IPS-15b (cell line): ENCODE measurements at regions not wholly inside any gene's neighbourhood (a gene's known extent, or its start where the extent isn't known, plus 50 kb on each side); places are given as distances from the start of the nearest gene placed in this dataset.

Source experiments
- H3K27me3 ChIP-seq: one replicate; pipeline ENCODE4 v1.6.1; 2013; ENCODE audit warnings: low read length; ENCODE audit not compliant: control insufficient read depth, insufficient read depth
- H3K36me3 ChIP-seq: one replicate; pipeline ENCODE4 v1.6.1; 2013; ENCODE audit warnings: low read length; ENCODE audit not compliant: control insufficient read depth, insufficient read depth
- H3K4me1 ChIP-seq: one replicate; pipeline ENCODE4 v1.6.1; 2013; ENCODE audit warnings: mild to moderate bottlenecking, low read length; ENCODE audit not compliant: control insufficient read depth, insufficient read depth
- H3K4me3 ChIP-seq: one replicate; pipeline ENCODE4 v1.5.1; 2013; ENCODE audit warnings: low read depth, low read length
- H3K9ac ChIP-seq: one replicate; pipeline ENCODE4 v1.6.1; 2013; ENCODE audit warnings: low read depth, mild to moderate bottlenecking, low read length
- H3K9me3 ChIP-seq: one replicate; pipeline ENCODE4 v1.6.1; 2013; ENCODE audit warnings: mild to moderate bottlenecking, low read length; ENCODE audit not compliant: control insufficient read depth, insufficient read depth

DNA sequence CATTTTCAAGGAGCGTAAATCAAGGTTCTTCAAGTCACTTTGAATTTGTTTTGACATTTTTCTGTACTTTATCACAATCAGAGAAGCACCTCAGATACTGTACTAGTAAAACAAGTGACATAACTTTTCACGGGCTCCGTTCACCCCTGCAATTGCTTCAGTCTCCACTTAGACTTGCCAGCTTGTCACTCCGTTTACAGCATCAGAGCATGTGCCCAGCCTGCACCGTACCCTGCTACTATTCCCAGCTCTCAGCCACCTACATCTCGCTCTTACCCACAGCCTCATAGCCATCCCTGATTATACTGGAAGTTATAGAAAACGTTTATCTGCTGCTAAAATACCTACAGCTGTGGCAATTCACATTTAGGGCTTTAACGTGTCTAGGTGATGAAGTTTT lies 135.3 kb upstream of the TENM3 start:
- no peak overlapping the region for H3K4me3 ChIP-seq
- peaks cover 1% of the 10 kb centered on the region for H3K4me1 ChIP-seq
- H3K27me3 ChIP-seq: no peaks in the 10 kb centered on the region
- no peak overlapping the region for H3K9ac ChIP-seq
- H3K9me3 ChIP-seq: no peaks in the 10 kb centered on the region
- H3K36me3 ChIP-seq: no peaks in the 10 kb centered on the region

DNA sequence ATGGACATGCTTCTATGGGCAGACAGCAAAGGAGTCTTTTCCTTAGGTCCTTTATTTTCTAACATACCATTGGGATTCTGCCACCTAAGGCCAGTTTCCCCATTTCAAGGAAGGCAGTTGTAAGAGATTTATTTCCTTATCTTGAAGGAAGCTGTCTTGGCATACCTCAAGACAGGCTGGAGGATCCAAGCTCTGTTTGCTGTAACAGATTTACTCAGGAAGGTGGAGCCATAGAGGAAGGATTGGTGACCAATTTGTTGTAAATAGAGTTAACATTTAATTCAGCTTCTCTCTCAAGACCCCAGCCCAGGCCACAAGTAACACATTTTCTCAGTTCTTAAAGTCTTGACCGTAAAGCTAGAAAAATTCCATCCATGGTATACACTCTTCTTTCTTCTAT lies 131.6 kb upstream of the TENM3 start:
- no peaks in the 10 kb centered on the region for H3K36me3 ChIP-seq
- no peak overlapping the region for H3K9ac ChIP-seq
- H3K27me3 ChIP-seq: no peaks in the 10 kb centered on the region
- H3K9me3 ChIP-seq: no peaks in the 10 kb centered on the region
- H3K4me3 ChIP-seq: no peak overlapping the region
- H3K4me1 ChIP-seq: peaks cover 4% of the 10 kb centered on the region

DNA sequence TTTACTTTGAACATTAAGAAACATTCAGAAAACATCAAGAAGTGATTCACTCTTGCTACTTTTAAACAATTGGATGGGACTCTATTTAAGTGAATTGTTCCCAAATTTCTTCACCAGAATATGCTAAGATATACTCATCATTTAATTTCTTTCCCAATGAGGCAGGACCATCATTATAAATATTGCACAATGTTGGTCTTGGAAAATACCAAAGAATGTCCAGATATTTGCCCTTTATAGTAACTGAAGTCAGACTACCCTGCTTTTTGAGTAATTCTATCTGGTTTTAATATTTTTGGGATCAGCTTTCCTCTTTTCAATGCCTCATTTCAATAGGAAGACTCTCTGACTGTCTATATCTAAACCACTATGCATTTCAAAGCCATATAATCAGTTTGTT lies 129.4 kb upstream of the TENM3 start:
- H3K4me3 ChIP-seq: no peak overlapping the region
- H3K36me3 ChIP-seq: no peaks in the 10 kb centered on the region
- no peak overlapping the region for H3K9ac ChIP-seq
- no peaks in the 10 kb centered on the region for H3K9me3 ChIP-seq
- H3K4me1 ChIP-seq: peaks cover 4% of the 10 kb centered on the region
- H3K27me3 ChIP-seq: no peaks in the 10 kb centered on the region

DNA sequence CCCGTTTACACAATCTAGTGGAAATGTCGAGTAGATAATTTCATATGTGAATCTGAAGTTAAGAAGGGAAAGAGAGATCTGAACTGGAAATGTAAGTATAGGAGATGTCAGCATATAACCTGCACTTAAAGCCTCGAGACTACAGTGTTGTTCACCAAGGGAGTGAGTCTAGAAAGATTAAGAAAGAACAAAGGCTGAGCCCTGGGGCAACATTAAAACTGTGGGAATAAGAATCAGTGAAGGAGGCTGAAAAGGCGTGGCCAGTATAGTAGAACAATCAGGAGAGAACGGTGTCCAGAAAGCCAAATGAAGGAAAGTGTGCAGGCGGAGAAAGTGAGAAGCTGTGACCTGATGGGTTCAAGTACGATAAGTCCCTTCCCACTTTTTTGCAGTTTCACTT lies 118.8 kb upstream of the TENM3 start:
- H3K4me1 ChIP-seq: peaks cover 3% of the 10 kb centered on the region
- no peak overlapping the region for H3K4me3 ChIP-seq
- H3K9me3 ChIP-seq: no peaks in the 10 kb centered on the region
- no peak overlapping the region for H3K9ac ChIP-seq
- no peaks in the 10 kb centered on the region for H3K36me3 ChIP-seq
- H3K27me3 ChIP-seq: no peaks in the 10 kb centered on the region

DNA sequence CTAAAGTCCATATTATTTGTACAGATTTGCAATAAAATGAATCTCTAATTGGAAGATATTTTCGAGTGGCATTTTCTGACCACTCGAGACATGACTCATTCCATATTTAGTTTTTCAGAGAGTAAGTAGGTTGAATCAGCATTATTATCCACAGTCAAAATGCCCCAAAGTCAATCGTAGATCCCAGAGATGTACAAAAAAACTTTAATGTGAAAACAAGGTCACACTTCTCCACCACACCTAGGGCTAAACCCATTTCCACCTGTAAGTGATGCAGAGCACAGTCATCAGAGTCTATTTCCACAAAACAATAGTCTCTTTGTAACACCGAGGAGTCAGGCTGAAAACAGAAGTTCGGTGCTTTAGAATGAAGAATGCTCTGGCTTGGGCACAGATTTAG lies 117.1 kb upstream of the TENM3 start:
- H3K9ac ChIP-seq: no peak overlapping the region
- H3K4me3 ChIP-seq: no peak overlapping the region
- peaks cover 3% of the 10 kb centered on the region for H3K4me1 ChIP-seq
- no peaks in the 10 kb centered on the region for H3K9me3 ChIP-seq
- H3K36me3 ChIP-seq: no peaks in the 10 kb centered on the region
- H3K27me3 ChIP-seq: no peaks in the 10 kb centered on the region

DNA sequence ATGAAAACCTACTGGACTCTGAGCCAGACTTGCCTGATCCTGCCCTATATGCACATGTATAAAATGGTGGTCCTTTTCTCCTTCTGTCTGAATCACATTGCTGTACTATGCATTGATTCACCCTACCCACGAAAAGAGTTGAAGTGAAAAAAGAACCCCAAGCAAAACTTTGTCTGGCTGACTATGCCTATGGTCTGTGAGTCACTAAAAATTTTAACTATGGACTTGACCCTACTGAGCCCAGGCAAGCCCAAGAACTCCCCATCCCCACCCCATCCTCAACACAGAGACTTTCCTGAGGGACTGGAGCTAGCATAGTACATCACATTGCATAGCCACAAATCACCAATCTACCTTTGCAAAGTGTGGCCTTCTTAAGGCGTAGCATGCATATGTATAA lies 116.6 kb upstream of the TENM3 start:
- H3K4me3 ChIP-seq: no peak overlapping the region
- peaks cover 3% of the 10 kb centered on the region for H3K4me1 ChIP-seq
- H3K9ac ChIP-seq: no peak overlapping the region
- H3K27me3 ChIP-seq: no peaks in the 10 kb centered on the region
- H3K9me3 ChIP-seq: no peaks in the 10 kb centered on the region
- no peaks in the 10 kb centered on the region for H3K36me3 ChIP-seq

DNA sequence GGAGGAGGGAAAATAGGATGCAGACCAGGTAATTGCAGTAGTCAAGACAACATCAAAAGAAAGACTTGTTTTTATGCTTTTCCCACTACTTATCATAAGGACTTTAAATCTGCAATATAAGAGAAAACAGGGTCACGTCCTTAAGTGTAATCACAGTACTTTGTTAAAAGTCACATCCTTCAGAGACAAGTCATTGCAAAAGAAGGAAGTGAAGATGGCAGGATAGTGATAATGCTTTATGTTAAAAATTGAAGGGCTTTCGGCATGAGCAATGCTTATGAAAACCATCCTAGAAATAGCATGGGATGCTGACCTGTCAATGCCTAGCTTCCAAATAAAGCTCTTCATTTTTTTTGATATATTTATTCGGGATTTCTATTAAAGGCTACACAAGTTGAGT lies 110.2 kb upstream of the TENM3 start:
- no peaks in the 10 kb centered on the region for H3K9me3 ChIP-seq
- H3K4me3 ChIP-seq: no peak overlapping the region
- no peak overlapping the region for H3K9ac ChIP-seq
- H3K4me1 ChIP-seq: peaks cover 19% of the 10 kb centered on the region
- no peaks in the 10 kb centered on the region for H3K27me3 ChIP-seq
- no peaks in the 10 kb centered on the region for H3K36me3 ChIP-seq

DNA sequence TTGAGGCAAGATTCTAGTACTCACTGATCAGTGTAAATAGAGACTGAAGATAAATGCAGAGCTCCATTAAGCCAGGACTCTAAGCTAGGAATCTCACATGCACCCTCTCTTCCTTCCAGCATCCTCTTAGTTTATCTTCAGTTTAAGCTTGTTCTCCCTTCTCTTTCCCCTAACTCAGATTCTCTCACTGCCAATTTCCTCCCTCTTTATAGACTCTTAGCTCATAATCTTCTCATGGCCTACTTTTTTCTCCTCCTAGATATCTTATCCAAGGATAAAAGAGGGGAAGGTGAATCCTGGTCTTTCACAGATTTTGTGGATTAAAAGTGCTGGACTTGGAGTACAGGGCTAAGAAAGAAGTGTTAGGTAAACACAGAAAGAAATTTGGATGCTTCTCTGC lies 108.9 kb upstream of the TENM3 start:
- Histone ChIP-seq H3K9ac (no peak overlapping the region), H3K9me3 (no peaks in the 10 kb centered on the region), H3K4me3 (no peak overlapping the region), H3K36me3 (no peaks in the 10 kb centered on the region), H3K27me3 (no peaks in the 10 kb centered on the region), H3K4me1 (peaks cover 19% of the 10 kb centered on the region)

DNA sequence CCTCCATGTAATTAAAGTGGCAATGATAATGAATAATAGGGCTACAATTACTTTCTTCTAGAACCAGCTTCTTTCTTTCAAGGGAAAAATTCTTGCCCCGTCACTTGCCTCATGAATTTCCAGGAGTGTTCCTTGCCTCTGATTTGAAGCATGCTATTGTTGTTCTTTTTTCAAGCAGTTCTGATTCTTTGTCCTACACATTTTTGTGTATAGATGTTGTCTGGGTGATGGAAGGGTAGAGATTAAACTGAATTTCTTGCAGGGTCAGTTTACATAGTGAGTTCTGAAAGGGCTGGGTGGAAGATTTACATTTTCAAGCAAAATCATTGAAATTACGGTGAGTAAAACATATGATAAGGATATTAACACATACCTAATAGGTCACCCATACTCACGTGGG lies 107.0 kb upstream of the TENM3 start:
- Histone ChIP-seq H3K27me3 (peaks cover 17% of the 10 kb centered on the region), H3K4me1 (peaks cover 19% of the 10 kb centered on the region)

DNA sequence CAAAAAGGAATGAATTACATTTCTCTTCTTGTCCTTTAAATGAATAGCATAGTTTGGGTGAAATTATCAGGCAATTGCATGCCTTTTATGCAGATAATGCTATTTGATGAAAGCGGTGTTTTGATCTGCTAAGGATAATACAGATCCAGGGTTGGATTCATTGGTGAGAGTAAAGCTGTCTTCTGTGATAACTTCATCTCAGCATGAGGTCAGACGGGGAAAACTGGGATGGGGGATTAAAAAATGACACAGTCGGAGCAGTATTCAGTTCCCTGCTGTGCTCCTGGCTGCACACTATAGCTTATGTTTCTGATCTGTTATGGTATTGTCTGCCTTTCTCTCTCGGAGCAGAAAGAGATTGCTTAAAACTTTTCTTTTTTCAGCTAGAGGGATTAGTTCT lies 105.9 kb upstream of the TENM3 start:
- Histone ChIP-seq H3K9ac (no peak overlapping the region), H3K4me1 (peaks cover 19% of the 10 kb centered on the region), H3K27me3 (peaks cover 26% of the 10 kb centered on the region), H3K4me3 (no peak overlapping the region), H3K36me3 (no peaks in the 10 kb centered on the region), H3K9me3 (no peaks in the 10 kb centered on the region)

More for the DNA sequence above, 107.0 kb upstream of the TENM3 start:
- H3K36me3 ChIP-seq: no peaks in the 10 kb centered on the region
- no peak overlapping the region for H3K4me3 ChIP-seq
- no peak overlapping the region for H3K9ac ChIP-seq
- no peaks in the 10 kb centered on the region for H3K9me3 ChIP-seq

DNA sequence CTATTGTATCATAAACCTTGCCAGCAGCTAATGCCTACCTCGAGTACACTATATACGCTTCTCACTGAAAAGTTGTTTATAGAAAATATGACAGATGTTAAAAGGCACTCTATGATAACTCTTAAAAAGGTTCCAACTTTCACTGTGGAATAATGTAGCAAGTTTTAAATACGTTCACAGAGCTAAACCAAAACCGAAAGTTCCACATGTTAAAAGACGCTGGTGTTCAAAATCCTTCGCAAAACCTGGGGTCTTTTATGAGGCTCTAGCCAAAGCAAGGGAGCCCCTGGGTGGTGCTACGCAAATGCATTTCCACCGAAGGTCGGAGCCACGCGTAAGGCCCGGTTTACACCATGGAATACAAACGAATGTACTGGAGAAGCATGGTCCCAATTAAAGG lies 103.7 kb upstream of the TENM3 start:
- Histone ChIP-seq H3K4me3 (no peak overlapping the region), H3K4me1 (peaks cover 13% of the 10 kb centered on the region), H3K27me3 (peaks cover 26% of the 10 kb centered on the region), H3K9me3 (no peaks in the 10 kb centered on the region), H3K9ac (no peak overlapping the region), H3K36me3 (no peaks in the 10 kb centered on the region)

DNA sequence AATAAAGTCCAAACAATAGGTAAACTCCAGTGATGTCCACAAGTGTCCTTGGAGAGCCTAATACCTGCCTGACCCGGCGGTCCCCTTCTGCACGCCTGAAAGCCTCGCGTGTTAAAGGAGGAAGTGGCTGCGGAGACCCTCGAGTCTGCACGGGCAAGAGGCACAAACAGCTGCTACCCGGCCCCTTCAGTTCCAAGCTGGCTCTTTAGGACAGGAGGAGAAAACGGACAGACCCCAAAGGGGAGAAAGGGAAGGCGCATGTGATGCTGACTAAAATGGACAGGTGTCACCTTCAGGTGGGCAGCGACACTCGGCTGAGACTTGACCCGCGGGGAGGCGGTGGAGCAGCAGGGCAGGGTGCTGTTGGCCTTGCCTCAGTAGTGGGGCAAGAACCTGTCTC lies 102.7 kb upstream of the TENM3 start:
- Histone ChIP-seq H3K4me3 (no peak overlapping the region), H3K36me3 (no peaks in the 10 kb centered on the region), H3K27me3 (peaks cover 26% of the 10 kb centered on the region), H3K9ac (no peak overlapping the region), H3K9me3 (no peaks in the 10 kb centered on the region), H3K4me1 (peaks cover 13% of the 10 kb centered on the region)

DNA sequence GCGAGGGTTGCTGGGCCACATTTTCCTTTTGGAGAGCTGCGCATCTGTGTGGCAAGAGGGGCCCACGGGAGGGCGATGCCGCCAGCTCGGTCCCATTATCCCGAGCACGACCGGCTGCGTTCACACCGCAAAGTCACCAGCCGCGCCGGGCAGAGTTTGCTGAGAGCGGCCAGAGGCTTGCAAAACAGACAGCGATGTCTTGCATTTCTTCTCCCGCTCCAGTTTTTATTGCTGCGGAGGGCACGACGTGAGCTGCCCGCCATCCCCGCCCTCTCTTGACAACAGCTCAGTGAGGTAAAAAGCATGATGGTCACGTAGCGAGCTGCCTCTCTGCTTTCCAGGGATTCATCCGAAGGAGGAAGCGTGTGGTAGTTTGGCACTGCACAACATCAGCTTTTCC lies 102.1 kb upstream of the TENM3 start:
- Histone ChIP-seq H3K4me1 (peaks cover 12% of the 10 kb centered on the region), H3K4me3 (peak overlapping the region; percentile 20), H3K36me3 (no peaks in the 10 kb centered on the region), H3K9ac (no peak overlapping the region), H3K27me3 (peaks cover 26% of the 10 kb centered on the region), H3K9me3 (no peaks in the 10 kb centered on the region)
